Activated CD8-positive, alpha-beta T cell treated with anti-CD3 and anti-CD28 coated beads for 36 hours (primary cell): ENCODE measurements at regions not wholly inside any gene's neighbourhood (a gene's known extent, or its start where the extent isn't known, plus 50 kb on each side); places are given as distances from the start of the nearest gene placed in this dataset.

Source experiments
- ATAC-seq: fragments of 200-7000 bp; cut with Tn5 transposase; one replicate; pipeline ENCODE4 v1.10.0; 2021; ENCODE audit warnings: mild to moderate bottlenecking, moderate library complexity
- CTCF ChIA-PET: fragments of 350-600 bp; sonication (Branson Sonifier 250); formaldehyde crosslinking; loops from one replicate; lab custom pipeline; 2021; ENCODE audit warnings: antibody characterized with exemption; lab: Charles Lee
- POLR2A ChIA-PET: fragments of 350-600 bp; sonication (Branson Sonifier 250); formaldehyde crosslinking; loops from one replicate; lab custom pipeline; 2021; ENCODE audit warnings: antibody characterized with exemption; lab: Charles Lee
- DNase-seq: peaks from one replicate; pipeline ENCODE4 v3.0.0-alpha.2; 2020
- H3K27ac Mint-ChIP-seq: one replicate; pipeline ENCODE4 v1.8.0; 2021; ENCODE audit warnings: mild to moderate bottlenecking, mixed read lengths
- H3K27me3 Mint-ChIP-seq: one replicate; pipeline ENCODE4 v1.8.0; 2021; ENCODE audit warnings: mixed read lengths
- H3K36me3 Mint-ChIP-seq: one replicate; pipeline ENCODE4 v1.8.0; 2021; ENCODE audit warnings: low read depth, mixed read lengths
- H3K4me1 Mint-ChIP-seq: one replicate; pipeline ENCODE4 v1.8.0; 2021; ENCODE audit warnings: low read depth, mixed read lengths
- H3K4me3 Mint-ChIP-seq: one replicate; pipeline ENCODE4 v1.8.0; 2021; ENCODE audit warnings: mild to moderate bottlenecking, moderate library complexity, mixed read lengths
- H3K9me3 Mint-ChIP-seq: one replicate; pipeline ENCODE4 v1.8.0; 2021; ENCODE audit warnings: mixed read lengths
- intact Hi-C: fragments of 100-400 bp; cut with micrococcal nuclease; formaldehyde crosslinking; loops from one replicate; pipeline ENCODE4 v1.10.0; 2022
- TF ChIP-seq, protein P1 (sequence below): fragments of 200-600 bp; IDR thresholded peaks from one replicate; pipeline ENCODE4 v1.8.0; 2022; ENCODE audit warnings: antibody characterized with exemption, mild to moderate bottlenecking

DNA sequence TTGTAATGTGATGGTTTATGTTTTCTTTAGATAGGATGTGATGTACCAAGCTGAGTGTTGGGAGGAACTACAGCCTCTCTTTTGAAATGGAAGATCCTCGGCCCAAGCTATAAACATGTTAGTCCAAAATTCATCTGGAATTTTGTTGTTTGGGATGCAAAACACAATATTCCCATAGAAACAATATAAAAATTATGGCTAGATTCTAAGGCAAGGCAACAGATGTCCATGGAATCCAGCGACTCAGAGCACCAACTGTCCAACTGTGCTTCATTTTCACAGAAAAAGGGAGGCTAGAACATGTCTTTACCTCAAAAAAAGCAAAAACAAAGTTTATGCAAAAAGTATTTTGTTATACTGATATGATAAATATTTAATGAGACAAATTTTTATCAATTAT lies 52.4 kb upstream of the ATP8B1 start:
- no peak for ATAC-seq
- Mint-ChIP-seq H3K4me3 (no peak overlapping the region), H3K9me3 (no peaks in the 10 kb centered on the region), H3K36me3 (no peaks in the 10 kb centered on the region), H3K27me3 (peaks cover 9% of the 10 kb centered on the region), H3K4me1 (no peaks in the 10 kb centered on the region), H3K27ac (no peak overlapping the region)
- intact Hi-C loops: no loop called here
- ChIA-PET POLR2A (interaction anchor here (0.6 to 1.3 kb wide), 2 partner anchors 18 to 117 kb away, joined by 3 read pairs; no protein-coding TSS in a partner anchor), CTCF (interaction anchor here (1.1 to 1.3 kb wide), 2 partner anchors 27 to 250 kb away, joined by 3 read pairs; no protein-coding TSS in a partner anchor)
- DNase-seq: no peak
- TF ChIP-seq, protein P1, sequence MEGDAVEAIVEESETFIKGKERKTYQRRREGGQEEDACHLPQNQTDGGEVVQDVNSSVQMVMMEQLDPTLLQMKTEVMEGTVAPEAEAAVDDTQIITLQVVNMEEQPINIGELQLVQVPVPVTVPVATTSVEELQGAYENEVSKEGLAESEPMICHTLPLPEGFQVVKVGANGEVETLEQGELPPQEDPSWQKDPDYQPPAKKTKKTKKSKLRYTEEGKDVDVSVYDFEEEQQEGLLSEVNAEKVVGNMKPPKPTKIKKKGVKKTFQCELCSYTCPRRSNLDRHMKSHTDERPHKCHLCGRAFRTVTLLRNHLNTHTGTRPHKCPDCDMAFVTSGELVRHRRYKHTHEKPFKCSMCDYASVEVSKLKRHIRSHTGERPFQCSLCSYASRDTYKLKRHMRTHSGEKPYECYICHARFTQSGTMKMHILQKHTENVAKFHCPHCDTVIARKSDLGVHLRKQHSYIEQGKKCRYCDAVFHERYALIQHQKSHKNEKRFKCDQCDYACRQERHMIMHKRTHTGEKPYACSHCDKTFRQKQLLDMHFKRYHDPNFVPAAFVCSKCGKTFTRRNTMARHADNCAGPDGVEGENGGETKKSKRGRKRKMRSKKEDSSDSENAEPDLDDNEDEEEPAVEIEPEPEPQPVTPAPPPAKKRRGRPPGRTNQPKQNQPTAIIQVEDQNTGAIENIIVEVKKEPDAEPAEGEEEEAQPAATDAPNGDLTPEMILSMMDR: no peak

DNA sequence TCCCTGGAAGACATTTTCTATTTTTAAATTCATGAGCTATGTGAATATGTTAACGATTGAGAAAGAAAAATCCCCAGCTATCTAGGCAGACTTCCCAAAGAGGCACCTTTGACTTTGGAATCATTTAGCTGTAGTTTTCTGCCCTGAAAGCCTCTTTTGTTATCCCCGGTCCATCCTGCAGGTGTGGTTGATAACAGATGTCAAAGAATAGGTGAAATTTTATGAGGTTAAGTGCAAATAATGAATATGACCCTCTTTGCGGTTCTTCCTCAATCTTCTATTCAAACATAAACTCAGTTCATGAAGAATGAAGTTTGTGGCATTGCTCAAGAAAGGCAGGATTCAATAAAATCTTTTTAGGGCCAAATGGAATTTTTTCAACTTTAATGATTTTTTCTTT lies 51.6 kb upstream of the ATP8B1 start:
- no peak overlapping the region for H3K4me3 Mint-ChIP-seq
- ChIA-PET POLR2A (interaction anchor here (0.6 kb wide), 1 partner anchor 17 kb away, joined by 3 read pairs; no protein-coding TSS in a partner anchor), CTCF (interaction anchor here (0.8 to 1.1 kb wide), 3 partner anchors 27 to 251 kb away, joined by 3 read pairs; partner anchors contain the start of gene NARS1)
- DNase-seq (no peak), ATAC-seq (no peak)
- H3K9me3 Mint-ChIP-seq: no peaks in the 10 kb centered on the region
- TF ChIP-seq, protein P1: no peak
- H3K4me1 Mint-ChIP-seq: no peaks in the 10 kb centered on the region
- no peaks in the 10 kb centered on the region for H3K36me3 Mint-ChIP-seq
- no peak overlapping the region for H3K27ac Mint-ChIP-seq
- H3K27me3 Mint-ChIP-seq: peaks cover 12% of the 10 kb centered on the region
- intact Hi-C loops: no loop called here

DNA sequence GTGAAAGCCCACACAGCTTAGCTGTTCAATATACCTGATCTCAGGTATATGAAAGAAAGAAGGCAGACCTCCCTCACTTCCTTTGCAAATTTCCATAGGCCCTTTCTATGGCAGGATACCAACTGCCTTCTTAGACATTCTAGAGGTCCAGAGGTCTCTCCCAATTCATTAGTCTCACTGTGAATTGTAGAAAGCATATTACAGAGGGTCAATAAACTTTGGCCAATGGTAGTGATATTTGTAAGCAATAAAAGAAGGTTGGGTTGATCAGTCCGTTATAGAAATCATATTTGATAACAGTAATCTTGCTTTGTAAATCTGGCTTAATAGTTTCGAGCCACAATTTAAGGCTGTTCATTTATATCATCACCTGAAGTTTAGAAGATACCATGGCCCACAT lies 50.7 kb upstream of the ATP8B1 start:
- intact Hi-C loops: no loop called here
- Mint-ChIP-seq H3K4me1 (no peaks in the 10 kb centered on the region), H3K36me3 (no peaks in the 10 kb centered on the region), H3K27ac (no peak overlapping the region), H3K9me3 (no peaks in the 10 kb centered on the region), H3K4me3 (no peak overlapping the region), H3K27me3 (peaks cover 12% of the 10 kb centered on the region)
- ChIA-PET POLR2A (no interaction called here), CTCF (interaction anchor here (0.9 kb wide), 1 partner anchor 28 kb away, joined by 3 read pairs; no protein-coding TSS in a partner anchor)
- ATAC-seq (no peak), DNase-seq (no peak)
- TF ChIP-seq, protein P1: no peak

DNA sequence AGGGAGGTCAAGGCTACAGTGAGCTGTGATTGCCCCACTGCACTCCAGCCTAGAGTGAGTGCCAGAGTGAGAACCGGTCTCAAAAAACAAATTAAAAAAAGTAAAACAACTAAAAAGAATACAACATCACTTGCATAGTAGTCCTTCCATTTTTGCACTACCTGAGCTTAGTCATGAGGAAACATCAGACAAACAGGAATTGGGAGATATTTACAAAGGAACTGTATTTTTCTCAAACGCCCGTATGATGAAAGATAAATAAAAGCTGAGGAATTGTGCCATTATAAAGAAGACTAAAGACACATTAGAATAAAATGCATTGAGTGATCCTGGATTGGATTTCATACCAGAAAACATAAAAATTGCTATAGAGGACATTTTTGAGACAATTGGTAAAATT lies 50.0 kb upstream of the ATP8B1 start:
- H3K4me3 Mint-ChIP-seq: no peak overlapping the region
- peaks cover 14% of the 10 kb centered on the region for H3K27me3 Mint-ChIP-seq
- intact Hi-C loops: no loop called here
- ChIA-PET CTCF (no interaction called here), POLR2A (no interaction called here)
- H3K27ac Mint-ChIP-seq: no peak overlapping the region
- no peaks in the 10 kb centered on the region for H3K9me3 Mint-ChIP-seq
- ATAC-seq (no peak), DNase-seq (no peak)
- H3K36me3 Mint-ChIP-seq: no peaks in the 10 kb centered on the region
- no peaks in the 10 kb centered on the region for H3K4me1 Mint-ChIP-seq
- TF ChIP-seq, protein P1: no peak
